HEK293 (cell line): ENCODE measurements at regions not wholly inside any gene's neighbourhood (a gene's known extent, or its start where the extent isn't known, plus 50 kb on each side); places are given as distances from the start of the nearest gene placed in this dataset.

Experiments used
- CTCF ChIA-PET: fragments of 350-600 bp; formaldehyde crosslinking; extraction: SDS; loops from one replicate; lab custom pipeline; 2021; ENCODE audit warnings: antibody characterized with exemption; lab: Yijun Ruan, JAX
- POLR2A ChIA-PET: fragments of 300-600 bp; formaldehyde crosslinking; extraction: SDS; loops from one replicate; lab custom pipeline; 2020; ENCODE audit warnings: antibody characterized with exemption, inconsistent platforms; lab: Yijun Ruan, JAX
- H3K27ac ChIP-seq: fragments of 200-500 bp; sonication (Bioruptor generic); 2 replicates; pipeline ENCODE4 v1.5.1; 2014; ENCODE audit warnings: low read depth, low read length, control low read depth, inconsistent platforms; ENCODE audit errors: extremely low read depth
- H3K36me3 ChIP-seq, 2 experiments: fragments of 200-500 bp in 1 of 2; sonication (Bioruptor generic) in 1 of 2; 1 replicate in 1 of 2; 2 replicates in 1 of 2; pipeline ENCODE4 v1.5.1; 2014 to 2017; ENCODE audit warnings: inconsistent platforms in 2 of 2, low read length in 2 of 2; ENCODE audit not compliant: control insufficient read depth in 2 of 2, insufficient read depth in 1 of 2
- H3K4me1 ChIP-seq: fragments of 200-500 bp; sonication (Bioruptor generic); 2 replicates; pipeline ENCODE4 v1.5.1; 2014; ENCODE audit warnings: mild to moderate bottlenecking, low read length, inconsistent platforms; ENCODE audit not compliant: control insufficient read depth, insufficient read depth
- H3K4me3 ChIP-seq: 2 replicates; pipeline ENCODE4 v1.5.1; 2011; ENCODE audit warnings: low read depth, mild to moderate bottlenecking, control low read depth, low read length, moderate library complexity
- H3K9me3 ChIP-seq: fragments of 200-500 bp; sonication (Bioruptor generic); 2 replicates; pipeline ENCODE4 v1.5.1; 2014; ENCODE audit warnings: low read depth, low read length, inconsistent platforms; ENCODE audit not compliant: control insufficient read depth, insufficient read depth
- ATF2 ChIP-seq: fragments of 450-650 bp; formaldehyde crosslinking; IDR thresholded peaks from 2 replicates; pipeline ENCODE4 v1.5.1; 2016; ENCODE audit warnings: missing biosample characterization, missing genetic modification characterization, low read depth
- ELK4 ChIP-seq: IDR thresholded peaks from 2 replicates; pipeline ENCODE4 v1.6.1; 2011; ENCODE audit warnings: mild to moderate bottlenecking, low read depth, low read length, borderline replicate concordance
- HIC1 ChIP-seq: fragments of 450-650 bp; formaldehyde crosslinking; IDR thresholded peaks from 2 replicates; pipeline ENCODE4 v1.5.1; 2016; ENCODE audit warnings: missing biosample characterization, missing genetic modification characterization
- HOXA7 ChIP-seq: sonication (generic); formaldehyde crosslinking; IDR thresholded peaks from 2 replicates; pipeline ENCODE4 v1.8.1; 2022; ENCODE audit warnings: missing genetic modification reagents, borderline replicate concordance
- KLF9 ChIP-seq: fragments of 450-650 bp; formaldehyde crosslinking; IDR thresholded peaks from 2 replicates; pipeline ENCODE4 v1.5.1; 2016; ENCODE audit warnings: missing biosample characterization, missing genetic modification characterization, low read depth
- PRDM10 ChIP-seq: fragments of 450-650 bp; formaldehyde crosslinking; IDR thresholded peaks from 2 replicates; pipeline ENCODE4 v1.5.1; 2016; ENCODE audit warnings: missing biosample characterization, missing genetic modification characterization
- ZBTB10 ChIP-seq: fragments of 450-650 bp; formaldehyde crosslinking; IDR thresholded peaks from 2 replicates; pipeline ENCODE4 v1.5.1; 2016; ENCODE audit warnings: missing biosample characterization, missing genetic modification characterization
- ZBTB11 ChIP-seq: fragments of 450-650 bp; formaldehyde crosslinking; conservative IDR thresholded peaks from 2 replicates; pipeline ENCODE4 v1.5.1; 2016; ENCODE audit warnings: low read depth, missing biosample characterization, missing genetic modification characterization
- ZBTB6 ChIP-seq: fragments of 450-650 bp; formaldehyde crosslinking; IDR thresholded peaks from 2 replicates; pipeline ENCODE4 v1.5.1; 2017; ENCODE audit warnings: missing biosample characterization, missing genetic modification characterization
- ZNF362 ChIP-seq: fragments of 450-650 bp; formaldehyde crosslinking; IDR thresholded peaks from 2 replicates; pipeline ENCODE4 v1.5.1; 2016; ENCODE audit warnings: missing biosample characterization, missing genetic modification characterization
- ZNF580 ChIP-seq: fragments of 450-650 bp; formaldehyde crosslinking; IDR thresholded peaks from 2 replicates; pipeline ENCODE4 v1.5.1; 2016; ENCODE audit warnings: missing biosample characterization, missing genetic modification characterization
- ZSCAN16 ChIP-seq: fragments of 450-650 bp; formaldehyde crosslinking; IDR thresholded peaks from 2 replicates; pipeline ENCODE4 v1.5.1; 2016; ENCODE audit warnings: missing biosample characterization, missing genetic modification characterization

- Histone ChIP-seq H3K9me3 (no peaks in the 10 kb centered on the region), H3K4me3 (no peak overlapping the region), H3K36me3 (no peaks in the 10 kb centered on the region), H3K4me1 (no peaks in the 10 kb centered on the region), H3K27ac (no peak overlapping the region)
- ChIA-PET POLR2A (no interaction called here), CTCF (no interaction called here)
- TF ChIP-seq ZBTB6 (no peak), HOXA7 (CRISPR knock-in tag) (no peak), ZNF580 (tag by site-specific recombination) (no peak), ZBTB11 (no peak)
These were observed 462.2 kb upstream of the PROK2 start for GRCh38 chr3:72247126-72247525.

- CTCF ChIA-PET = no interaction called here
- no peak overlapping the region for H3K4me3 ChIP-seq
- no peak overlapping the region for H3K27ac ChIP-seq
- H3K9me3 ChIP-seq = no peaks in the 10 kb centered on the region
- TF ChIP-seq ZBTB10 (tag by site-specific recombination) = no peak
- no peak for TF ChIP-seq ZSCAN16 (tag by site-specific recombination)
- TF ChIP-seq ELK4 = no peak
- TF ChIP-seq, all 188 proteins: peak for 0
- Histone ChIP-seq H3K36me3 (no peaks in the 10 kb centered on the region), H3K4me1 (no peaks in the 10 kb centered on the region)
- POLR2A ChIA-PET = no interaction called here
These were observed 461.7 kb upstream of the PROK2 start for GRCh38 chr3:72246685-72247084.

- H3K36me3 ChIP-seq = no peaks in the 10 kb centered on the region
- H3K4me1 ChIP-seq = no peaks in the 10 kb centered on the region
- CTCF ChIA-PET = no interaction called here
- H3K4me3 ChIP-seq = no peak overlapping the region
- H3K27ac ChIP-seq = no peak overlapping the region
- POLR2A ChIA-PET = no interaction called here
- no peaks in the 10 kb centered on the region for H3K9me3 ChIP-seq
- TF ChIP-seq ATF2 (no peak), KLF9 (no peak), PRDM10 (tag by site-specific recombination) (no peak), ZNF362 (no peak), HIC1 (tag by site-specific recombination) (no peak)
These were observed 460.3 kb upstream of the PROK2 start for GRCh38 chr3:72245183-72245811.
